ENCODE measurements at regions not wholly inside any gene's neighbourhood (a gene's known extent, or its start where the extent isn't known, plus 50 kb on each side); places are given as distances from the start of the nearest gene placed in this dataset.

- DNase-seq (ENCODE audit: low read depth in 2 of 2) = no peak
Measured at GRCh38 chr17:55584055-55584685, 72.9 kb upstream of the SMIM36 start.

- no peak for DNase-seq (ENCODE audit: low read depth in 2 of 2)
Measured at GRCh38 chr17:55582897-55583296, 71.6 kb upstream of the SMIM36 start.

DNA sequence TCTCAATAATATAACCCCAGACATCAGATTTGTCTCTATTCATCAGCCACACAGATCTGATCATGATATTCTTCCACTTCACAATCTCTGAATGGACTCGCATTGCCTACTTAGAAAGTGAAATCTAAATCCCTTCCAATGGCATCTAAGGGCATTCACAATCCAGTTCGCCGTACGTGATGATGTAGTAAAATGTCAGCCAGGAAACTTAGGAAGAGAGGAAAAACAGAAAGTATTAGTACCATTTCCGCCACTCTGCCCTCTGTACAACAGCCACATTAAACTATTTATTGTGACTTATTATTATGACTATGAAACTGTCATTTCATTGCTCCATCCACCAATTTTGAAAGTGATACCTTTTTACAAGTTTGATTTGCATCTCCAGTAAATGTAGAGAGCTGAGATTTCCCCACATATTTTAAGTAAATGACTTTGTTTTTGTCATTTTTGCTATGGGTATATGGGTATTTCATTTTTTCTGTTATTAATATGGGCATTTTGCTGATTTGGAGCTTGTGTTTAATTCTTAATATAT, 69.4 kb upstream of the SMIM36 start:
- no peak for DNase-seq (ENCODE audit: low read depth in 2 of 2)

GRCh38 chr17:55577687-55578086, 66.4 kb upstream of the SMIM36 start:
- DNase-seq (ENCODE audit: low read depth in 2 of 2) = no peak

- no peak for DNase-seq (ENCODE audit: low read depth in 2 of 2)
Measured at GRCh38 chr17:55576996-55577586, 65.8 kb upstream of the SMIM36 start.

GRCh38 chr17:55576237-55576995, 65.2 kb upstream of the SMIM36 start:
- peak; percentile 52 to 61 for DNase-seq (ENCODE audit: low read depth in 2 of 2)

GRCh38 chr17:55575058-55575636, 63.9 kb upstream of the SMIM36 start:
- no peak for DNase-seq (ENCODE audit: low read depth in 2 of 2)

DNA sequence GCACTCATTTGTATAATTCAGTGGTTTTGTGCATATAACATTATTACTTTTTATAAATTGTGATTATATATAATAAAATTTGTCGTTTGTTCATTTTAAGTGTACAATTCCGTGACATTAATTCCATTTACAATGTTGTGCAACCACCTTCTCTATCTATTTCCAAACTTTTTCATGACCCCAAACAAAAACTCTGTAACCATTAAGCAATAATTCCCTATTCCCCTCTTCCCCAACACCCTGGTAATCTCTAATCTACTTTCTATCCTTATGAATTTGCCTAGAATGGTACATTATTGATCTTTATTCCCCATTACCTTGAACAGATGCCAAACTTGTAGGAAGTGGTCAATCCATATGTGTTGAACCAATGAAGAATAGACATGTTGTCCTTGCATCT, 61.3 kb upstream of the SMIM36 start:
- DNase-seq (ENCODE audit: low read depth in 2 of 2) = no peak

DNA sequence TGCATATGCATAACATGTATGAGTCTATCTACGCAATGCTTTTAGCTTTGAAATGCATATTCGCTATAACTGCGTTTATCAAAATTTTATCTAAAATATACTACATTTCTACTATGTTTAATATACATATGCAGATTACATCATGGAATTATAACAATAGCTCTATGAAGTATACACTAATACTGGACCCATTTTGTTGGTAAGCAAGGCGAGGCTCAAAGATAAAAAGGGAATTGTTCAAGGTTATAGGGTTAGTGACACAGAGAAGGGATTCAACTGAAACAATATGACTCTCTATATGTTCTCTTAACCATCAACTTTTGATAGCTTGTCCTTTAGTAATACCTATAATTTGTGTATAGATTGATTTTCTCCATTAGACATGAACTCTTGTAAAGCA, 60.9 kb upstream of the SMIM36 start:
- no peak for DNase-seq (ENCODE audit: low read depth in 2 of 2)

DNA sequence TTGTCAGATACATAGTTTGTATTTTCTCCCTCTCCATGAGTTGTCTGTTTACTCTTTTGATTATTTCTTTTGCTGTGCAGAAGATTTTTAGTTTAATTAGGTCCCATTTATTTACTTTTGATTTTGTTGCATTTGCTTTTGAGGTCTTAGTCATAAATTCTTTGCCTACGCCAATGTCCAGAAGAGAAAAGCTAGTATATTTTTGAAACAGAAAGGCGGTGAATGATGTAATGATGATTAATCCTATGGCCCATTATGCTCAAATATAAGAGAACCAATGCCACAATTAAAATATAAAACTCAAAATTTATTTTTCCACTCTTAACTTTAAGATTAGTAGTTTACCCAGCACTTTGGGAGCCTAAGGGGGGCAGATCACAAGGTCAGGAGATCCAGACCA, 59.8 kb upstream of the SMIM36 start:
- DNase-seq (ENCODE audit: low read depth in 2 of 2) = no peak

GRCh38 chr17:55570391-55570790, 59.1 kb upstream of the SMIM36 start:
- DNase-seq (ENCODE audit: low read depth in 2 of 2) = no peak

DNA sequence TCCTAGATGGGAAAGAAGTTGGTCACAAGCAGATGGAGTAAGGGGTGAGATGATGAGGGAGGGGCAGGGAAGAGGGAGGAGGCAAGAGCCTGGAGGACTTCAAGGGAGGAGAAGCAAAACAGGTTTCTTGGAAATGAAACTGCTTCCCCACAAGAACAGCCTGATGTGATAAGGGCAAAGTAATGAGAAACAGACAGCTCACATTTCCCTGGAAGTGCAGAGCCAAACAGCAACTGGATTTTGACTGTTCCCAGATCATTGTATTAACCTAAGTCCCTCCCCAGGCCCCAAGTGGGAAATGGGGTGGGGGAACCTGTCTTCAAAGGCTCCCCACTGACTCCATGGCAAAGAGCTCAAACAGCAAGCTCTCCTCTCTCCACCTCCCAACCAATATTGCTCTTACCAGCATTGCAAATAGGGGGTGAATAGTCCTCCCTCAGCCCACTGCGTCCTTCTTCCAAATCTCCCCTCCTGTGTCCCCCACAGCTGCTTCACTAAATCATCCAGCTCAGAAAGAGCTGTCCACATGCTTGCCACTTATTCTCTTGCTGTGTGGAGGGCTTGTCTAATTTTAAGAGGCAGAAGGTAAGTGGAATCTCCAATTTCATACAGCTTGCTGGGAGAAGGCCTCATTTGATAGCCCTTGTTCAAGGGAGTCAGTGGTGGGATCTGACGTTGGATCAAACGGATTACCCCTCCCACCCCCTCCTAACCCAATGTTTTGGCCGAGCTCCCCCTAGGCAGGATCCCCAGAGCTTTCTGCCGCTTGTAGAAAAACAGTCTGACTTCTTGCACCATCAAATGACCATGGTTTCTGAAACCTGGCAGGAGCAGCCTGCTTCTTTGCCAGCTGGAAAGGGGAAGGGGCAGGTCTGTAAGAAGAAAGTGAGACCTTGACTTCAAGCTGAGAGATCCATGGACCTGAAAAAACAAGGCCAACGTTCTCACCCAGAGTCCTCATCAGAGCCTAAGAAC, 56.3 kb upstream of the SMIM36 start:
- no peak for DNase-seq (ENCODE audit: low read depth in 2 of 2)

GRCh38 chr17:55564081-55564480, 52.8 kb upstream of the SMIM36 start:
- DNase-seq (ENCODE audit: low read depth in 2 of 2) = no peak

- no peak for DNase-seq (ENCODE audit: low read depth in 2 of 2)
Measured at GRCh38 chr17:55563363-55563762, 52.1 kb upstream of the SMIM36 start.

- DNase-seq (ENCODE audit: low read depth in 2 of 2) = no peak
Measured at GRCh38 chr17:55561973-55562495, 50.8 kb upstream of the SMIM36 start.

DNA sequence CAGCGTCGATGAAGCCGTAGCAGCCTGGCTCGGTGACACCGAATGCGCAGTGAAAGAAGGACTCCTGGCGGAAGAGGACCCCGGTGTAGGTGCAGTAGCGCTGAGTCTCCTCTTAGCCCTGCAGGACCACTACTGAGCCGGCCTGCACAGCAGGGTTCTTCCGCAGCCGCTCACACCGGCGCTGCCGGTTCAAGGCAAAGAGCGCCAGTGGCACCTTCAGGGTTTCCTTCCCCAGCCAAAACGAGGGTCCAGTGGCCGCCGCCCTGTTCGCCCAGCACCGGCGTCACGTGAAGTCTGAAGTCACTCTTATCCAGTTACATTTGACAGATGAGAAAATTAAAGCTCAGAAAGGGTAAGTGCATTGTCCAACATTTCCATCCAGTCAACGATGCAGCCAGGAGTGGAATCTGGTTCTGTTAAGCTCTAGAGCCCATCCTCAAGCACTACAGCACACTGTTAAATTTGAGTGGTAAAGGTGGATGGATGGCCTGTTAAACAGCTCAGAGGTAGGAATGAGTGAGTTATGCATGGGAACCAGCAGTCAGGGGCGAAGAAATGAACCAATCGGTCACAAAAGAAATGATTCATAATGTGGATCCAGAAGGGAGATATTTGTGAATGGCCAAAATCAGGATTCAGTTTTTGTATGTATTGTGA, 50.2 kb upstream of the SMIM36 start:
- DNase-seq (ENCODE audit: low read depth in 2 of 2) = no peak

Data from fibroblast of skin of left quadriceps (primary cell).